ENCODE measurements at regions not wholly inside any gene's neighbourhood (a gene's known extent, or its start where the extent isn't known, plus 50 kb on each side); places are given as distances from the start of the nearest gene placed in this dataset.

GRCh38 chr13:99071211-99071610, 93.3 kb upstream of the DOCK9 start:
- H3K27ac Mint-ChIP-seq (ENCODE audit: unreplicated experiment), result no peak overlapping the region
- no peaks in the 10 kb centered on the region for H3K4me1 Mint-ChIP-seq
- no peaks in the 10 kb centered on the region for H3K27me3 Mint-ChIP-seq (ENCODE audit: low read depth)
- no peak for DNase-seq (ENCODE audit: low read depth, low spot score)
- no peaks in the 10 kb centered on the region for H3K36me3 Mint-ChIP-seq (ENCODE audit: low read depth)
- no peak overlapping the region for H3K4me3 Mint-ChIP-seq
- H3K9me3 Mint-ChIP-seq, result no peaks in the 10 kb centered on the region
- TF ChIP-seq, protein P1, sequence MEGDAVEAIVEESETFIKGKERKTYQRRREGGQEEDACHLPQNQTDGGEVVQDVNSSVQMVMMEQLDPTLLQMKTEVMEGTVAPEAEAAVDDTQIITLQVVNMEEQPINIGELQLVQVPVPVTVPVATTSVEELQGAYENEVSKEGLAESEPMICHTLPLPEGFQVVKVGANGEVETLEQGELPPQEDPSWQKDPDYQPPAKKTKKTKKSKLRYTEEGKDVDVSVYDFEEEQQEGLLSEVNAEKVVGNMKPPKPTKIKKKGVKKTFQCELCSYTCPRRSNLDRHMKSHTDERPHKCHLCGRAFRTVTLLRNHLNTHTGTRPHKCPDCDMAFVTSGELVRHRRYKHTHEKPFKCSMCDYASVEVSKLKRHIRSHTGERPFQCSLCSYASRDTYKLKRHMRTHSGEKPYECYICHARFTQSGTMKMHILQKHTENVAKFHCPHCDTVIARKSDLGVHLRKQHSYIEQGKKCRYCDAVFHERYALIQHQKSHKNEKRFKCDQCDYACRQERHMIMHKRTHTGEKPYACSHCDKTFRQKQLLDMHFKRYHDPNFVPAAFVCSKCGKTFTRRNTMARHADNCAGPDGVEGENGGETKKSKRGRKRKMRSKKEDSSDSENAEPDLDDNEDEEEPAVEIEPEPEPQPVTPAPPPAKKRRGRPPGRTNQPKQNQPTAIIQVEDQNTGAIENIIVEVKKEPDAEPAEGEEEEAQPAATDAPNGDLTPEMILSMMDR (conservative IDR thresholded peaks at IDR 0.05), result no peak

GRCh38 chr13:99071666-99072065, 93.8 kb upstream of the DOCK9 start:
- Mint-ChIP-seq H3K9me3 (no peaks in the 10 kb centered on the region), H3K36me3 (ENCODE audit: low read depth) (no peaks in the 10 kb centered on the region), H3K4me1 (no peaks in the 10 kb centered on the region), H3K27me3 (ENCODE audit: low read depth) (no peaks in the 10 kb centered on the region), H3K27ac (ENCODE audit: unreplicated experiment) (no peak overlapping the region), H3K4me3 (no peak overlapping the region)
- TF ChIP-seq, protein P1 (conservative IDR thresholded peaks at IDR 0.05), result no peak
- DNase-seq (ENCODE audit: low read depth, low spot score), result no peak

GRCh38 chr13:99072356-99072755, 94.5 kb upstream of the DOCK9 start:
- Mint-ChIP-seq H3K36me3 (ENCODE audit: low read depth) (no peaks in the 10 kb centered on the region), H3K27me3 (ENCODE audit: low read depth) (no peaks in the 10 kb centered on the region), H3K4me1 (no peaks in the 10 kb centered on the region), H3K4me3 (no peak overlapping the region), H3K27ac (ENCODE audit: unreplicated experiment) (no peak overlapping the region), H3K9me3 (no peaks in the 10 kb centered on the region)
- TF ChIP-seq, protein P1 (conservative IDR thresholded peaks at IDR 0.05), result no peak
- DNase-seq (ENCODE audit: low read depth, low spot score), result no peak

- Mint-ChIP-seq H3K36me3 (ENCODE audit: low read depth) (no peaks in the 10 kb centered on the region), H3K4me1 (no peaks in the 10 kb centered on the region), H3K27me3 (ENCODE audit: low read depth) (no peaks in the 10 kb centered on the region), H3K4me3 (no peak overlapping the region), H3K27ac (ENCODE audit: unreplicated experiment) (no peak overlapping the region), H3K9me3 (no peaks in the 10 kb centered on the region)
- DNase-seq (ENCODE audit: low read depth, low spot score), result no peak
- TF ChIP-seq, protein P1 (conservative IDR thresholded peaks at IDR 0.05), result no peak
Observed at GRCh38 chr13:99072941-99073340, 95.1 kb upstream of the DOCK9 start.

DNA sequence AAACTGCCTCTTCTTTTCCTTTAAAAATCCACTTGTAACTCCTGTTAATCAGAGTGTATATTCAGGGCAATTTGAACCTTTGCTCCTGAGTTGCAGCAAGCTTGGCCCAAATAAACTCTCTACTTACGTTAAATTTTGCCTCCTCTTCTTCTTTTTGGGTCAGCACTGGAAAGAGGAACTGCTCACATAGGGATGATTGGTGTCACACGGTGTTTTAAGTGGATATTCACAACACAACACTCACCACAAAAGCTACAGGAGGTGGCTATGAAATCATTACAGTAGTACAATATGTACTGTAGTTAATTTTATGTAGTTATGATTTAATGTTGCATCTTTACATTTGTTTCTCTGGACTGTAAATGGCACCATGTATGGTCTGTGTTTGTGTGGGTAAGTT, 96.8 kb upstream of the DOCK9 start:
- Mint-ChIP-seq H3K27me3 (ENCODE audit: low read depth) (no peaks in the 10 kb centered on the region), H3K9me3 (no peaks in the 10 kb centered on the region), H3K36me3 (ENCODE audit: low read depth) (no peaks in the 10 kb centered on the region), H3K27ac (ENCODE audit: unreplicated experiment) (no peak overlapping the region), H3K4me1 (no peaks in the 10 kb centered on the region), H3K4me3 (no peak overlapping the region)
- TF ChIP-seq, protein P1 (conservative IDR thresholded peaks at IDR 0.05), result no peak
- DNase-seq (ENCODE audit: low read depth, low spot score), result no peak
